CD4-positive, alpha-beta T cell treated with Interferon gamma for 1 hour (primary cell): ENCODE measurements at regions not wholly inside any gene's neighbourhood (a gene's known extent, or its start where the extent isn't known, plus 50 kb on each side); places are given as distances from the start of the nearest gene placed in this dataset.

Experiments
- DNase-seq: peaks from one replicate; pipeline ENCODE4 v3.0.0-alpha.2; 2020

- DNase-seq: no peak
Observed at GRCh38 chr1:232518349-232518748, 111.6 kb downstream of the SIPA1L2 start.

- no peak for DNase-seq
Observed at GRCh38 chr1:232517204-232517603, 112.7 kb downstream of the SIPA1L2 start.

GRCh38 chr1:232515706-232516105, 114.2 kb downstream of the SIPA1L2 start:
- DNase-seq: no peak

GRCh38 chr1:232512712-232513111, 117.2 kb downstream of the SIPA1L2 start:
- DNase-seq: no peak

GRCh38 chr1:232511172-232511571, 118.8 kb downstream of the SIPA1L2 start:
- no peak for DNase-seq

- DNase-seq: no peak
Observed at GRCh38 chr1:232510367-232511110, 119.4 kb downstream of the SIPA1L2 start.

GRCh38 chr1:232509570-232509969, 120.4 kb downstream of the SIPA1L2 start:
- DNase-seq: no peak

GRCh38 chr1:232508130-232508701, 121.7 kb downstream of the SIPA1L2 start:
- no peak for DNase-seq

- DNase-seq: no peak
Observed at GRCh38 chr1:232507571-232507970, 122.4 kb downstream of the SIPA1L2 start.

- no peak for DNase-seq
Observed at GRCh38 chr1:232505884-232506283, 124.0 kb downstream of the SIPA1L2 start.

GRCh38 chr1:232504651-232505050, 125.3 kb downstream of the SIPA1L2 start:
- DNase-seq: no peak

GRCh38 chr1:232503497-232503896, 126.4 kb downstream of the SIPA1L2 start:
- no peak for DNase-seq

GRCh38 chr1:232501854-232502253, 128.1 kb downstream of the SIPA1L2 start:
- no peak for DNase-seq

GRCh38 chr1:232499188-232499587, 130.7 kb downstream of the SIPA1L2 start:
- no peak for DNase-seq

GRCh38 chr1:232493869-232494268, 136.1 kb downstream of the SIPA1L2 start:
- DNase-seq: no peak

- DNase-seq: no peak
Observed at GRCh38 chr1:232489256-232489655, 140.7 kb downstream of the SIPA1L2 start.

- no peak for DNase-seq
Observed at GRCh38 chr1:232487236-232487635, 142.7 kb downstream of the SIPA1L2 start.

GRCh38 chr1:232486454-232487207, 143.3 kb downstream of the SIPA1L2 start:
- DNase-seq: no peak

GRCh38 chr1:232486006-232486405, 143.9 kb downstream of the SIPA1L2 start:
- DNase-seq: no peak

- no peak for DNase-seq
Observed at GRCh38 chr1:232484856-232485255, 145.1 kb downstream of the SIPA1L2 start.

- no peak for DNase-seq
Observed at GRCh38 chr1:232483826-232484225, 146.1 kb downstream of the SIPA1L2 start.

GRCh38 chr1:232481091-232481490, 148.8 kb downstream of the SIPA1L2 start:
- no peak for DNase-seq

GRCh38 chr1:232477728-232478127, 152.2 kb downstream of the SIPA1L2 start:
- no peak for DNase-seq

GRCh38 chr1:232476538-232476950, 153.4 kb downstream of the SIPA1L2 start:
- DNase-seq: no peak
